GM21619 (cell line): ENCODE measurements at regions not wholly inside any gene's neighbourhood (a gene's known extent, or its start where the extent isn't known, plus 50 kb on each side); places are given as distances from the start of the nearest gene placed in this dataset.
A peak's percentile ranks its signal among the peaks of the same experiment; 100 is the strongest.

ENCODE experiments used
- ATAC-seq: cut with Tn5 transposase; IDR thresholded peaks from one replicate; pipeline ENCODE4 v1.9.1; 2021; ENCODE audit not compliant: unreplicated experiment

- ATAC-seq, result no peak
Measured at GRCh38 chr3:176969066-176969465, 228.2 kb downstream of the TBL1XR1 start.

- ATAC-seq, result no peak
Measured at GRCh38 chr3:176968631-176969030, 228.7 kb downstream of the TBL1XR1 start.

GRCh38 chr3:176967522-176967921 is 229.8 kb downstream of the TBL1XR1 start:
- ATAC-seq, result no peak

- ATAC-seq, result no peak
Measured at GRCh38 chr3:176964661-176965060, 232.6 kb downstream of the TBL1XR1 start.

- ATAC-seq, result no peak
Measured at GRCh38 chr3:176961916-176962315, 235.4 kb downstream of the TBL1XR1 start.

GRCh38 chr3:176959867-176960266 is 237.4 kb downstream of the TBL1XR1 start:
- ATAC-seq, result no peak

- no peak for ATAC-seq
Measured at GRCh38 chr3:176958560-176958959, 238.7 kb downstream of the TBL1XR1 start.

- no peak for ATAC-seq
Measured at GRCh38 chr3:176954517-176954916, 242.8 kb downstream of the TBL1XR1 start.

- ATAC-seq, result no peak
Measured at GRCh38 chr3:176953106-176954060, 243.9 kb downstream of the TBL1XR1 start.

- no peak for ATAC-seq
Measured at GRCh38 chr3:176951586-176952292, 245.5 kb downstream of the TBL1XR1 start.

GRCh38 chr3:176951144-176951543 is 246.1 kb downstream of the TBL1XR1 start:
- ATAC-seq, result no peak

GRCh38 chr3:176950743-176951142 is 246.5 kb downstream of the TBL1XR1 start:
- no peak for ATAC-seq

GRCh38 chr3:176948151-176948550 is 249.1 kb downstream of the TBL1XR1 start:
- no peak for ATAC-seq

GRCh38 chr3:176946202-176946601 is 251.1 kb downstream of the TBL1XR1 start:
- ATAC-seq, result no peak

GRCh38 chr3:176942305-176942704 is 255.0 kb downstream of the TBL1XR1 start:
- no peak for ATAC-seq

- no peak for ATAC-seq
Measured at GRCh38 chr3:176941689-176942088, 255.6 kb downstream of the TBL1XR1 start.

- peak; percentile 99 for ATAC-seq
Measured at GRCh38 chr3:176939022-176939817, 258.1 kb downstream of the TBL1XR1 start.

- ATAC-seq, result no peak
Measured at GRCh38 chr3:176937994-176938393, 259.3 kb downstream of the TBL1XR1 start.

GRCh38 chr3:176937541-176937940 is 259.7 kb downstream of the TBL1XR1 start:
- ATAC-seq, result no peak

- no peak for ATAC-seq
Measured at GRCh38 chr3:176935194-176935888, 261.9 kb downstream of the TBL1XR1 start.

GRCh38 chr3:176934698-176935097 is 262.6 kb downstream of the TBL1XR1 start:
- no peak for ATAC-seq
